ENCODE measurements at regions not wholly inside any gene's neighbourhood (a gene's known extent, or its start where the extent isn't known, plus 50 kb on each side); places are given as distances from the start of the nearest gene placed in this dataset.

- intact Hi-C loops (cut with DNase I) = no loop called here
Measured at GRCh38 chr2:51998890-51999289, 967.0 kb upstream of the NRXN1 start.

GRCh38 chr2:51997571-51997970, 965.6 kb upstream of the NRXN1 start:
- no peak overlapping the region for H3K27ac ChIP-seq (ENCODE audit: low read length)
- no peaks in the 10 kb centered on the region for H3K9me3 ChIP-seq (ENCODE audit: control insufficient read depth, low read length)
- 93% methylated on average over 2 of the region's 2 CpGs for WGBS
- intact Hi-C loops (cut with DNase I) = no loop called here
- H3K4me1 ChIP-seq (ENCODE audit: control insufficient read depth, insufficient read depth, low read length) = no peaks in the 10 kb centered on the region
- H3K4me3 ChIP-seq (ENCODE audit: low read length) = no peak overlapping the region
- DNase-seq = no peak
- ATAC-seq = no peak
- no peaks in the 10 kb centered on the region for H3K27me3 ChIP-seq (ENCODE audit: control insufficient read depth, insufficient read depth)

More at GRCh38 chr2:51998890-51999289, 967.0 kb upstream of the NRXN1 start:
- H3K4me1 ChIP-seq (ENCODE audit: control insufficient read depth, insufficient read depth, low read length) = no peaks in the 10 kb centered on the region
- WGBS = 97% methylated on average over 3 of the region's 3 CpGs
- no peaks in the 10 kb centered on the region for H3K27me3 ChIP-seq (ENCODE audit: control insufficient read depth, insufficient read depth)
- no peak overlapping the region for H3K27ac ChIP-seq (ENCODE audit: low read length)
- ATAC-seq (no peak), DNase-seq (no peak)
- H3K4me3 ChIP-seq (ENCODE audit: low read length) = no peak overlapping the region
- no peaks in the 10 kb centered on the region for H3K9me3 ChIP-seq (ENCODE audit: control insufficient read depth, low read length)

GRCh38 chr2:51995293-51995692, 963.4 kb upstream of the NRXN1 start:
- intact Hi-C loops (cut with DNase I) = no loop called here
- Histone ChIP-seq H3K9me3 (ENCODE audit: control insufficient read depth, low read length) (no peaks in the 10 kb centered on the region), H3K4me3 (ENCODE audit: low read length) (no peak overlapping the region), H3K27me3 (ENCODE audit: control insufficient read depth, insufficient read depth) (no peaks in the 10 kb centered on the region), H3K27ac (ENCODE audit: low read length) (no peak overlapping the region), H3K4me1 (ENCODE audit: control insufficient read depth, insufficient read depth, low read length) (no peaks in the 10 kb centered on the region)
- no peak for ATAC-seq
- no peak for DNase-seq
- 90% methylated on average over 1 of the region's 1 CpG for WGBS

GRCh38 chr2:51994123-51994763, 962.3 kb upstream of the NRXN1 start:
- DNase-seq (no peak), ATAC-seq (no peak)
- no peaks in the 10 kb centered on the region for H3K27me3 ChIP-seq (ENCODE audit: control insufficient read depth, insufficient read depth)
- H3K27ac ChIP-seq (ENCODE audit: low read length) = no peak overlapping the region
- no peak overlapping the region for H3K4me3 ChIP-seq (ENCODE audit: low read length)
- intact Hi-C loops (cut with DNase I) = no loop called here
- H3K4me1 ChIP-seq (ENCODE audit: control insufficient read depth, insufficient read depth, low read length) = no peaks in the 10 kb centered on the region
- H3K9me3 ChIP-seq (ENCODE audit: control insufficient read depth, low read length) = no peaks in the 10 kb centered on the region
- 67% methylated on average over 1 of the region's 1 CpG for WGBS

GRCh38 chr2:51990684-51991083, 958.8 kb upstream of the NRXN1 start:
- Histone ChIP-seq H3K9me3 (ENCODE audit: control insufficient read depth, low read length) (no peaks in the 10 kb centered on the region), H3K27me3 (ENCODE audit: control insufficient read depth, insufficient read depth) (no peaks in the 10 kb centered on the region), H3K27ac (ENCODE audit: low read length) (no peak overlapping the region), H3K4me3 (ENCODE audit: low read length) (no peak overlapping the region), H3K4me1 (ENCODE audit: control insufficient read depth, insufficient read depth, low read length) (no peaks in the 10 kb centered on the region)
- ATAC-seq (no peak), DNase-seq (no peak)
- intact Hi-C loops (cut with DNase I) = no loop called here

GRCh38 chr2:51986101-51986500, 954.2 kb upstream of the NRXN1 start:
- ATAC-seq (no peak), DNase-seq (no peak)
- WGBS = 81% methylated on average over 2 of the region's 2 CpGs
- no peaks in the 10 kb centered on the region for H3K9me3 ChIP-seq (ENCODE audit: control insufficient read depth, low read length)
- intact Hi-C loops (cut with DNase I) = no loop called here
- no peaks in the 10 kb centered on the region for H3K4me1 ChIP-seq (ENCODE audit: control insufficient read depth, insufficient read depth, low read length)
- H3K4me3 ChIP-seq (ENCODE audit: low read length) = no peak overlapping the region
- no peak overlapping the region for H3K27ac ChIP-seq (ENCODE audit: low read length)
- no peaks in the 10 kb centered on the region for H3K27me3 ChIP-seq (ENCODE audit: control insufficient read depth, insufficient read depth)

GRCh38 chr2:51981783-51982182, 949.9 kb upstream of the NRXN1 start:
- Histone ChIP-seq H3K27ac (ENCODE audit: low read length) (no peak overlapping the region), H3K27me3 (ENCODE audit: control insufficient read depth, insufficient read depth) (no peaks in the 10 kb centered on the region), H3K4me1 (ENCODE audit: control insufficient read depth, insufficient read depth, low read length) (no peaks in the 10 kb centered on the region), H3K4me3 (ENCODE audit: low read length) (no peak overlapping the region), H3K9me3 (ENCODE audit: control insufficient read depth, low read length) (no peaks in the 10 kb centered on the region)
- 58% methylated on average over 2 of the region's 2 CpGs for WGBS
- ATAC-seq = no peak
- DNase-seq = no peak
- intact Hi-C loops (cut with DNase I) = no loop called here

GRCh38 chr2:51976623-51977022, 944.7 kb upstream of the NRXN1 start:
- WGBS = 71% methylated on average over 2 of the region's 2 CpGs
- DNase-seq = no peak
- ATAC-seq = no peak

GRCh38 chr2:51971136-51971535, 939.2 kb upstream of the NRXN1 start:
- intact Hi-C loops (cut with DNase I) = no loop called here
- DNase-seq (no peak), ATAC-seq (no peak)
- Histone ChIP-seq H3K27me3 (ENCODE audit: control insufficient read depth, insufficient read depth) (no peaks in the 10 kb centered on the region), H3K9me3 (ENCODE audit: control insufficient read depth, low read length) (no peaks in the 10 kb centered on the region), H3K4me3 (ENCODE audit: low read length) (no peak overlapping the region), H3K27ac (ENCODE audit: low read length) (no peak overlapping the region), H3K4me1 (ENCODE audit: control insufficient read depth, insufficient read depth, low read length) (no peaks in the 10 kb centered on the region)
- 57% methylated on average over 1 of the region's 1 CpG for WGBS

More at GRCh38 chr2:51976623-51977022, 944.7 kb upstream of the NRXN1 start:
- no peaks in the 10 kb centered on the region for H3K27me3 ChIP-seq (ENCODE audit: control insufficient read depth, insufficient read depth)
- no peak overlapping the region for H3K4me3 ChIP-seq (ENCODE audit: low read length)
- no peaks in the 10 kb centered on the region for H3K9me3 ChIP-seq (ENCODE audit: control insufficient read depth, low read length)
- no peaks in the 10 kb centered on the region for H3K4me1 ChIP-seq (ENCODE audit: control insufficient read depth, insufficient read depth, low read length)
- intact Hi-C loops (cut with DNase I) = no loop called here
- H3K27ac ChIP-seq (ENCODE audit: low read length) = no peak overlapping the region

- Histone ChIP-seq H3K9me3 (ENCODE audit: control insufficient read depth, low read length) (no peaks in the 10 kb centered on the region), H3K4me1 (ENCODE audit: control insufficient read depth, insufficient read depth, low read length) (no peaks in the 10 kb centered on the region), H3K27me3 (ENCODE audit: control insufficient read depth, insufficient read depth) (no peaks in the 10 kb centered on the region), H3K27ac (ENCODE audit: low read length) (no peak overlapping the region), H3K4me3 (ENCODE audit: low read length) (no peak overlapping the region)
- intact Hi-C loops (cut with DNase I) = no loop called here
- DNase-seq (no peak), ATAC-seq (no peak)
- 36% methylated on average over 1 of the region's 1 CpG for WGBS
Measured at GRCh38 chr2:51969347-51969746, 937.4 kb upstream of the NRXN1 start.

- ATAC-seq = no peak
- Histone ChIP-seq H3K9me3 (ENCODE audit: control insufficient read depth, low read length) (no peaks in the 10 kb centered on the region), H3K4me3 (ENCODE audit: low read length) (no peak overlapping the region), H3K4me1 (ENCODE audit: control insufficient read depth, insufficient read depth, low read length) (no peaks in the 10 kb centered on the region), H3K27me3 (ENCODE audit: control insufficient read depth, insufficient read depth) (no peaks in the 10 kb centered on the region), H3K27ac (ENCODE audit: low read length) (no peak overlapping the region)
- intact Hi-C loops (cut with DNase I) = no loop called here
- 79% methylated on average over 3 of the region's 3 CpGs for WGBS
- no peak for DNase-seq
Measured at GRCh38 chr2:51960841-51961335, 929.0 kb upstream of the NRXN1 start.

GRCh38 chr2:51960281-51960680, 928.3 kb upstream of the NRXN1 start:
- Histone ChIP-seq H3K27me3 (ENCODE audit: control insufficient read depth, insufficient read depth) (no peaks in the 10 kb centered on the region), H3K4me1 (ENCODE audit: control insufficient read depth, insufficient read depth, low read length) (no peaks in the 10 kb centered on the region), H3K27ac (ENCODE audit: low read length) (no peak overlapping the region), H3K4me3 (ENCODE audit: low read length) (no peak overlapping the region), H3K9me3 (ENCODE audit: control insufficient read depth, low read length) (no peaks in the 10 kb centered on the region)
- no peak for ATAC-seq
- intact Hi-C loops (cut with DNase I) = no loop called here
- WGBS = 73% methylated on average over 2 of the region's 2 CpGs
- no peak for DNase-seq
